Activated CD8-positive, alpha-beta memory T cell treated with anti-CD3 and anti-CD28 coated beads, Interleukin-2, amount 50 U/mL, for 24 hours (primary cell): ENCODE measurements at regions not wholly inside any gene's neighbourhood (a gene's known extent, or its start where the extent isn't known, plus 50 kb on each side); places are given as distances from the start of the nearest gene placed in this dataset.

Source experiments
- DNase-seq: peaks from one replicate; pipeline ENCODE4 v3.0.0-alpha.2; 2020; ENCODE audit errors: extremely low read depth

DNA sequence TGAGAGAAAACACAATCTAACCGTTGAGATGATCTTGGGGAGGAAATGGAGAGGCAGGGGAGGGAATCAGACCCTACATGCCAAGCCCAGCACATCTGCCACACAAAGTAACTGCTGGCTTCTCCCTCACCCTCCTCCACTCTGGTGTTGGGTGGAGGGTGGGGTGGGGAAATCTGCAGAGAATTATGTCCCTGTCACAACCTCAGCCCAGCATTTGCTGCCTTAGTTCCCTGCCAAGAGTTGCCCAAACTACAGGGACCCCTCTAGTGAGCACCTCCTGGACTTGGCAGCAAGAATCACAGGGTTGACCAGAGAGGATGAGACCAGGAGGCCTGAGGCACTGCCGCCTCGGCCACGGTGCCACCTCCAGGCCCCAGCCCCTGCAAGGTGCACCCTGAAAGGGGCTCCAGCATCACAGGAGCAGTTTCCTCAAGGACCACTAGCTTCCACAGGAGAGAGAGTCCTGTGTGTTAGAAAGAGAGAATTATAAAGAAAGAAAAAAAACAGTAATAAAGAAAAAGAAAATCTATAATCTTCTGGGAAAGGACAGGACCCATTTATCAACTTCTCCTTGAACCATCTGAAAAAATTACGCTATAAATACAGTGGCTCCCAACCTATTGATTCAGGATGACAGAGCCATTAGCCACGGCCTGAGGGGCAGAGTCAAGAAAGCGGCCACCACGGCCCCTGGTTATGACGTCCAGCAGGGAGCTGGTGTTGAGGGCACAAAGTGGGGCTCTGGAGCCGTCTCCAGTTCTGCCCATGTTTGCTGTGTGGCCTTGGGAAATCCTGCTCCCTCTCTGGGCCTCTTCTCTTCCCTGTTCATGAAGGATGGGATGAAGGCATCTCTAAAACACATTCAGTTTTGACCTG lies 451.7 kb downstream of the MATN1 start:
- DNase-seq: no peak

DNA sequence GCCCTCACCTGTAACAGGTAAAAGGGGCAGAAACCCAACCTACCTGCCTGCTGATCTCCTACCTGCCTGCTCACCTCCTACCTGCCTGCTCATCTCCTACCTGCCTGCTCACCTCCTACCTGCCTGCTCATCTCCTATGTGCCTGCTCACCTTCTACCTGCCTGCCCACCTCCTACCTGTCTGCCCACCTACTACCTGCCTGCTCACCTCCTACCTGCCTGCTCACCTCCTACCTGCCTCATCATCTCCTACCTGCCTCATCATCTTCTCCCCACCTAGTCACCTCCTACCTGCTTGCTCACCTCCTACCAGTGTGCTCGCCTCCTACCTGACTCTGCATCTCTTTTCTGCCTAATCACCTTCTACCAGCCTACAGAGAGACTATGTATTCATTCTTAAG lies 452.9 kb downstream of the MATN1 start:
- no peak for DNase-seq

- DNase-seq: no peak
Measured at GRCh38 chr1:30268923-30269666, 454.3 kb downstream of the MATN1 start.

DNA sequence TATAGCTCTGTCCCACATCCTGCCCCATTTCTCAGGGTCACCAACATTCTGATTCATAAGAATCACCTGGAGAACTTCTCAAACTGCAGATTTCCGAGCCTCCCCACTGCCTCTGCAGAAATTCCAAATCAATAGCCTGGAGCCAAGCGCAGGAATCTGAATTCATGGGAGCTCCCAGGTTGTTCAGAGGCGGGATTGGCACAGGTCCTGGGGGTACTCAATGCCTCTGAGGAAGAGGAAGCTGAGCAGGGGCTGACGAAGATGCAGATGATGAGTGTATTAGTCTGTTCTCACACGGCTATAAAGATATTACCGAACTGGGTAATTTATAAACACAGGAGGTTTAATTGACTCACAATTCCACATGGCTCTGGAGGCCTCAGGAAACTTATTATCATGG lies 455.5 kb downstream of the MATN1 start:
- DNase-seq: no peak

- no peak for DNase-seq
Measured at GRCh38 chr1:30267046-30267445, 456.3 kb downstream of the MATN1 start.

DNA sequence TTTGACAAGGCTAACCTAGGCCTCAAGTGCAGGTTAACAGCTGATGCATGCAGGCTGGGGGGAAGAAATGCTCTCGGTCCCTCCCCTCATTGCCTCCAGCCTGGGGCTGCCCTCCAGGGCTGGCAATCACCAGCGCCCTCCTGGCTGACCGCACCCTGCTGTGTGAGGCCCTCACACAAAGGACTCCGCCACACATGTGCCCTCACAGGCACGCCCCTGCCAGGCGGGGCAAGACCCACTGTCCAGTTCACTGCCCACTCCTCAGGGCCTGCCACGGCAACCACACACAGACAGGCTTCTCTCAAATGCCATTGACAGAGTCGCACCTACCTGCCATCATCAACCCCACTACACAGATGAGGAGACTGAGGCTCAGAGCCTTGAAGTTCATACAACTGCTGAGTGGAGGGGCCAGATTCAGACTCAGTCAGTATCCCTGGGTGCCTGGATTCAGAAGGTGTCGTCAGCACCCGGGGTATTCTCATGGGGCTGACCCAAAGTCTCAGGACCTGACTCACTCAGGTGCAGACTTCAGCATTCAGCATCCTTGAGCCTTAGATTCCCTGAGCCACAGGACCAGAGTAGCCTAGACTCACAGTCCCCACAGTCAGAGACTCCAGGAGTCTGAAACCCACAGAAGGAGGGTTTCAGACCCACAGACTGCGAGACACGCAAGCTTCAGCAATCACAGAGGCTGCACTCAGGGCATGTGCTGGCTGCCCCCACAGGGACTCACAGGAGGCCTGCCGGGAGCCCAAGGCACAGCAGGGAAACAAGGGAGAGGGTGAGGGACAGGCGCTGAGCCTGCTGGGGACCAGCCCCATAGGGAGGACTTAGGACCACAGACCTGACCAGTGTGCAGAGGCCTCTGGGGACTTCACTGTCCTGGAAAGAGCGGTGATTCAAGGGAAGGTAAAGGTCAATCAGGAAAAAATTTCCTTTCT lies 458.0 kb downstream of the MATN1 start:
- DNase-seq: no peak

GRCh38 chr1:30264672-30265025 lies 458.7 kb downstream of the MATN1 start:
- no peak for DNase-seq

DNA sequence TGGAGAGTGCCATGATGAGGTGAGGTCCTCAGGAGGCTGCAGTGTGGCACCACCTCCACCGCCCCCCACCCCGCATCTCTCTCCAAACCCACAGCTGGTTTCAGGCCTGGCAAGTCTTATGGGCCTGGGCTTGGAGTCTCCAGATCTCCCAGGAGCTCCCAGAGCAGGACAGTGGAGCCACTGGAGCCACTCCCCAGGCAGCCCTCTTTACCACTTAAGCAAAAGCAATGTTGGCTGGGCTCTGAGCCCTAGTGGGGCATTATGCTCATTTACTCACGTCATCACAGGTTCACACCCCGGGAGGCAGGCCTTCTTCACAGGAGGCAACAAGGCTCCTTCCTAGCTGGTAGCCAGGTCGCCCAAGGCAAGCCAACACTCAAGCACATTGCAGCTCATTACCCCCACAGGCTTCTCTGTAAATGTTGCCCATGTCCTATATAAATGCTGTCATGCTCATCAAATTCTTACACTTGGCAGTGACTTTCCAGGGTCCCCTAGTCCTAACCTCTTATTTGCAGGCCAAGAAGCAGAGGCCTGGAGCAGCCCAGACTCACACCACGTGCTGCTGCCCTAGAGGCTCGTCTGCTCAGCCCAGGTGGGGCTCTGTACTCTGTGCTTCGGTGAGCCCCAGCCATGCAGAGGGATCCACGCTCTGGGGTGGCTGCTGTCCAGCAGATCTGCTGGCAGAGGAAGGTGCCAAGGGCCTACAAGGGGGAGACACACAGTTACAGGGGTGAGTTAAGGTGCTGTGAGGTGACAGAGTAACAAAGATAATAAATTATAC lies 459.3 kb downstream of the MATN1 start:
- no peak for DNase-seq

DNA sequence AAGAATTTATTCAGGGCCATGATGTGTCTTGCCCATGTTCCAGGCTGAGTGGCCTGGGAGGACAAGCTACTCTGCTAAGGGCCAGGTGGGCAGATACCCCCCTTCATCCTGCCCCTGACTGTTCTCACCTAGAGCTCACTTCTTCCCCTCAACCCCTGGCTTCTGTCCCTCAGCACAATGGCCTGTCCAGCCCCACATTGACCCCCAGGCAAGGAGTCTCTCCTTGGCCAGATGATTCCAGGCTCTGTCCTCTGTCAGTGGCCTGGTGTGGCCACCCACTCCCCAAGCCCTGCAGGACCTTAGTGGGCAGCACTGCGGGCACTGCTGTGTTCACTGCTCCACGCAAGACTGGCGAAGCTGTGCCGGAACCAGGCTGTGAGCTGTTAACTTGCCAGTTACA lies 460.0 kb downstream of the MATN1 start:
- no peak for DNase-seq

GRCh38 chr1:30262158-30262557 lies 461.2 kb downstream of the MATN1 start:
- DNase-seq: no peak

GRCh38 chr1:30260318-30260717 lies 463.1 kb downstream of the MATN1 start:
- DNase-seq: no peak

DNA sequence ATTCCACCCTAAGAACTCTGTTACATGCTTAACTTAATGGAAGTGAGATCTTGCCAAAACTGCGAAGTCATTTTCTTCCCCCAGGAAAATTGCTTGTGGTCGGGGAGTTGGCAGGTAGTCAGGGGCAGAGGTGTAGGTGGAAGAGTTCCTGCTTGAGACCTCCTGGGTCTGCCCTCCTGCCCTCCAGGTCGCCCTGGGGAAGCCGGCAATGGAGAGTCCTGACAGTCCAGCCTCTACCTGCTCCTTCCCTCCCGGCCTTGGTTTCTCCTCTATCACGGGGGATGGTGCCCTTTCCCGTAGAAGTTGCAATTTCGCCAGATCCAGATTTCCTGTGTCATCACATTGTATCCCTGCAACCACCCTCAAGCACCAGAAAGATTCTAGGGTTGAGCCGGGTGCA lies 463.8 kb downstream of the MATN1 start:
- no peak for DNase-seq

- no peak for DNase-seq
Measured at GRCh38 chr1:30258876-30259275, 464.5 kb downstream of the MATN1 start.

DNA sequence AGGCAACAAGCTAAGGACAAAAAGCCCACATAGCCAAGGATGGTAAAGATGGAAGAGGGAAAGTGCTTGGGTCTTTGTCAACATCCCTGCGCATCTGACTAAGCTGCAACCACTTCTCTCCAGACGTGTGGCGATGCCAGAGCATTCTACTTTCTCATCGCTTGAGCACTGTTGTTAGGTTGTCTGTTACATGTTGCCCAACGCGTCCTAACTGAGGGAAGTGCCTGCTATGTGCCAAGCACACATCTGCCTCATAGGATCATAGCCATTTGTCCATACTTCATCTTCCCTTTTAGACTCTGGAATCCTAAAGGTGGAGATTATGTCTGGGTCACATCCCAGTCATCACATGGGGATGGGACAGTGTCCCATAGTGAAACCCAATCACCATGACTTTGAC lies 464.9 kb downstream of the MATN1 start:
- no peak for DNase-seq

DNA sequence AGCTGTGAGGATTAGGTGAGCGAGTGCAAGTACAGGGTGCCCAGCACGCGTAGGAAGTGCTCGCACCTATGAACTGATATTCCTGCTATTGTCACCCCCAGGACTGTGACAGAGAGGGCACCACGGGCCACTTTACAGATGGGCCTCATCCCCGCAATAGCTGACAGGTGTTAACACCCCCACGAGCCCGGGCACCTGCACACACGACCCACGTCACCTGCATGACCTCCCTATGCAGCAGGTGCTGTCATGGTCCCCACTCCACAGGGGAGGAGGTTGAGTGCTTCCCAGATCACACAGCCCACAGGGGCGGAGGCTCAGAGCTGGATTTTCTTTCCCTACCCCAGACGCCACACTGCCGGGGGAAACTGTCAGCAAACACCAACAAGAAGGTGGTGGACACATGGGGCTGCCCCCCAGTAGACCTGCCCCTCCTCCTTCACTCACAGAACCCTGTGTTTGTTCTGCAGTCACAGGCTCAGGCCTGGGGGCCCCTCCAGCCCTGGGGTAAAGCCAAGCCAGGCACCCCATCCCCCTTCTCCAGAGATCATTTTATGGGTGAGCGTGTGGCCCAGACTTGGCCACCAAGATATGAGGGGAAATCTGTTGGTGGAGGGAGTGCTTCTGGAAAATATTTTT lies 465.5 kb downstream of the MATN1 start:
- no peak for DNase-seq

- no peak for DNase-seq
Measured at GRCh38 chr1:30257322-30257721, 466.1 kb downstream of the MATN1 start.

- DNase-seq: no peak
Measured at GRCh38 chr1:30256911-30257310, 466.5 kb downstream of the MATN1 start.

DNA sequence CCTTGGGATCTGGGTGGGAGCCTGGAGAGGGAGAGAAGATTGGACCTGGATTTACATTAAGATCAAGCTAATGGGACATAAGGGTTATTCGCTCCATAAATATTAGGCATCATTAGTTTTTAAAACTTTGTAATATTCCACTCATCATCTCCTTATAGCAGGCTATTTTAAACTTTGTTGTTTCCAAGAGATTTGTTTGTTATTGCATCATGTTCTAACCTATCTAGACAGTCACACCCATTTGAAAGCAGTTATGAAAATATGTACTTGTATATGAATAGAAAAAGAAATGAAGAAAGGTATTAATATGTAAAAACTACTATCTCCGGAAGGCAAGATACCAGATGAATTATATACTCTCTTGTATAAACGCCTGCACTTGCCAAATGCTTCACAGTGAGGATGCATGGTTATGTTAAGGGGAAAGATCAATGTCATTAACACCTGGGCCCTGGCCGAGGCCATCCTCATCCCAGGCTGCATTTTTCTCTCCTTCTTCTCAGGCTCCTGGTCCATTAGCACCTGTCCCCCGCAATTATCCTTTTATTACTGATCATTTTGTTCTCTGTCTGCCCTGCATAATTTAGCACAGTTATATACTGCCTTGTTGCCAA lies 468.2 kb downstream of the MATN1 start:
- no peak for DNase-seq

- no peak for DNase-seq
Measured at GRCh38 chr1:30253807-30254440, 469.5 kb downstream of the MATN1 start.

DNA sequence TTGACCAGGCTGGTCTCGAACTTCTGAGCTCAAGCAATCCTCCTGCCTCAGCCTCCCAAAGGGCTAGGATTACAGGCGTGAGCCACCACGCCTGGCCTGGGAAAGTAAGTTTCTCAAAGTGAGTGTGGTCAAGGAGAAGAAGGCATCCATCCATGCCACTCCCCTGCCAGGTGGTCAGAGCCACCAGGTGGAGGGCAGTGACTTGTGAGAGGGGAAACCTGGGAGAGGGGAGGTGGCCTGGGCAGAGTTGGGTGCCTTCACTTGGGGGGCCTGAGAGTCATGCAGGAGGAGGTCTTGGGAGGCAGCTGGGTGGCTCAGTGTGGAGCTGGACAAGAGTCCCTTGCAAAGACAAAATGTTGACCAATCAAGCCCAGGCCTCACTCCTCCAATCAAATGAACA lies 470.0 kb downstream of the MATN1 start:
- DNase-seq: no peak
